Effector memory CD8-positive, alpha-beta T cell (primary cell): ENCODE measurements at regions not wholly inside any gene's neighbourhood (a gene's known extent, or its start where the extent isn't known, plus 50 kb on each side); places are given as distances from the start of the nearest gene placed in this dataset.

Experiments used
- ATAC-seq: fragments of 150-1000 bp; cut with Tn5 transposase; replicated peaks from 2 replicates; pipeline ENCODE4 v1.10.0; 2021; ENCODE audit warnings: mild to moderate bottlenecking, moderate library complexity
- DNase-seq, 3 experiments: peaks; one replicate each; pipeline ENCODE4 v3.0.0; 2021
- H3K27ac Mint-ChIP-seq, 2 donors: one replicate each; pipeline ENCODE4 v1.8.0; 2022; ENCODE audit warnings: mild to moderate bottlenecking in 2 of 2, mixed read lengths in 2 of 2, moderate library complexity in 2 of 2
- H3K27me3 Mint-ChIP-seq, 2 donors: one replicate each; pipeline ENCODE4 v1.8.0; 2022; ENCODE audit warnings: mixed read lengths in 2 of 2
- H3K36me3 Mint-ChIP-seq: one replicate; pipeline ENCODE4 v1.8.0; 2022; ENCODE audit warnings: mild to moderate bottlenecking, moderate library complexity, mixed read lengths; ENCODE audit not compliant: insufficient read depth
- H3K4me1 Mint-ChIP-seq, 2 donors: one replicate each; pipeline ENCODE4 v1.8.0; 2022; ENCODE audit warnings: low read depth in 2 of 2, mixed read lengths in 2 of 2
- H3K4me3 Mint-ChIP-seq, 2 donors: one replicate each; pipeline ENCODE4 v1.8.0; 2022; ENCODE audit warnings: mild to moderate bottlenecking in 2 of 2, mixed read lengths in 2 of 2, moderate library complexity in 2 of 2
- H3K9me3 Mint-ChIP-seq, 2 donors: one replicate each; pipeline ENCODE4 v1.8.0; 2022; ENCODE audit warnings: mixed read lengths in 2 of 2

GRCh38 chr2:220002251-220002650, 374.8 kb downstream of the SLC4A3 start:
- Mint-ChIP-seq H3K4me3 (no peak overlapping the region), H3K36me3 (no peaks in the 10 kb centered on the region), H3K9me3 (no peaks in the 10 kb centered on the region), H3K27me3 (no peaks in the 10 kb centered on the region), H3K4me1 (no peaks in the 10 kb centered on the region), H3K27ac (no peak overlapping the region)
- no peak for ATAC-seq
- DNase-seq: no peak

GRCh38 chr2:220002699-220003098, 375.3 kb downstream of the SLC4A3 start:
- H3K27ac Mint-ChIP-seq: no peak overlapping the region
- H3K27me3 Mint-ChIP-seq: no peaks in the 10 kb centered on the region
- H3K4me3 Mint-ChIP-seq: no peak overlapping the region
- peaks cover 0 to 1% of the 10 kb centered on the region in 2 donors for H3K9me3 Mint-ChIP-seq
- H3K36me3 Mint-ChIP-seq: no peaks in the 10 kb centered on the region
- no peaks in the 10 kb centered on the region for H3K4me1 Mint-ChIP-seq
- ATAC-seq (no peak), DNase-seq (no peak)

GRCh38 chr2:220005362-220005761, 377.9 kb downstream of the SLC4A3 start:
- no peak overlapping the region for H3K4me3 Mint-ChIP-seq

GRCh38 chr2:220006152-220006621, 378.8 kb downstream of the SLC4A3 start:
- Mint-ChIP-seq H3K9me3 (peaks cover 5 to 7% of the 10 kb centered on the region in 2 donors), H3K4me3 (no peak overlapping the region), H3K27me3 (no peaks in the 10 kb centered on the region), H3K36me3 (no peaks in the 10 kb centered on the region), H3K27ac (no peak overlapping the region), H3K4me1 (no peaks in the 10 kb centered on the region)
- DNase-seq: no peak
- ATAC-seq: no peak

More at GRCh38 chr2:220005362-220005761, 377.9 kb downstream of the SLC4A3 start:
- DNase-seq (no peak), ATAC-seq (no peak)
- H3K9me3 Mint-ChIP-seq: peaks cover 4 to 5% of the 10 kb centered on the region in 2 donors
- no peaks in the 10 kb centered on the region for H3K36me3 Mint-ChIP-seq
- no peaks in the 10 kb centered on the region for H3K27me3 Mint-ChIP-seq
- H3K4me1 Mint-ChIP-seq: no peaks in the 10 kb centered on the region
- no peak overlapping the region for H3K27ac Mint-ChIP-seq

GRCh38 chr2:220011859-220012258, 384.4 kb downstream of the SLC4A3 start:
- no peak for ATAC-seq
- Mint-ChIP-seq H3K9me3 (peaks cover 5 to 9% of the 10 kb centered on the region in 2 donors), H3K4me3 (no peak overlapping the region), H3K27ac (no peak overlapping the region), H3K27me3 (no peaks in the 10 kb centered on the region), H3K4me1 (no peaks in the 10 kb centered on the region), H3K36me3 (no peaks in the 10 kb centered on the region)
- DNase-seq: no peak

GRCh38 chr2:220014961-220015360, 387.5 kb downstream of the SLC4A3 start:
- DNase-seq: no peak
- Mint-ChIP-seq H3K4me1 (no peaks in the 10 kb centered on the region), H3K4me3 (no peak overlapping the region), H3K9me3 (peaks cover 0 to 5% of the 10 kb centered on the region in 2 donors), H3K27ac (no peak overlapping the region), H3K27me3 (no peaks in the 10 kb centered on the region), H3K36me3 (no peaks in the 10 kb centered on the region)
- no peak for ATAC-seq

GRCh38 chr2:220015576-220015975, 388.1 kb downstream of the SLC4A3 start:
- no peak overlapping the region for H3K27ac Mint-ChIP-seq
- ATAC-seq (no peak), DNase-seq (no peak)
- H3K36me3 Mint-ChIP-seq: no peaks in the 10 kb centered on the region
- no peaks in the 10 kb centered on the region for H3K4me1 Mint-ChIP-seq
- H3K27me3 Mint-ChIP-seq: no peaks in the 10 kb centered on the region
- no peak overlapping the region for H3K4me3 Mint-ChIP-seq
- H3K9me3 Mint-ChIP-seq: peaks cover 0 to 5% of the 10 kb centered on the region in 2 donors

GRCh38 chr2:220025207-220025606, 397.8 kb downstream of the SLC4A3 start:
- Mint-ChIP-seq H3K27me3 (no peaks in the 10 kb centered on the region), H3K4me3 (no peak overlapping the region), H3K27ac (no peak overlapping the region), H3K4me1 (no peaks in the 10 kb centered on the region), H3K36me3 (no peaks in the 10 kb centered on the region), H3K9me3 (peaks cover 0 to 11% of the 10 kb centered on the region in 2 donors)
- ATAC-seq (no peak), DNase-seq (no peak)

GRCh38 chr2:220029013-220029412, 401.6 kb downstream of the SLC4A3 start:
- H3K9me3 Mint-ChIP-seq: peaks cover 2 to 14% of the 10 kb centered on the region in 2 donors
- H3K36me3 Mint-ChIP-seq: no peaks in the 10 kb centered on the region
- no peaks in the 10 kb centered on the region for H3K4me1 Mint-ChIP-seq
- ATAC-seq: no peak
- H3K4me3 Mint-ChIP-seq: no peak overlapping the region
- DNase-seq: no peak
- H3K27me3 Mint-ChIP-seq: no peaks in the 10 kb centered on the region
- H3K27ac Mint-ChIP-seq: no peak overlapping the region

- DNase-seq: no peak
- H3K9me3 Mint-ChIP-seq: peaks cover 2 to 14% of the 10 kb centered on the region in 2 donors
- H3K36me3 Mint-ChIP-seq: no peaks in the 10 kb centered on the region
- H3K4me3 Mint-ChIP-seq: no peak overlapping the region
- H3K27ac Mint-ChIP-seq: no peak overlapping the region
- H3K27me3 Mint-ChIP-seq: no peaks in the 10 kb centered on the region
- ATAC-seq: no peak
- H3K4me1 Mint-ChIP-seq: no peaks in the 10 kb centered on the region
Observed at GRCh38 chr2:220033546-220033945, 406.1 kb downstream of the SLC4A3 start.

- DNase-seq (no peak), ATAC-seq (no peak)
- Mint-ChIP-seq H3K36me3 (no peaks in the 10 kb centered on the region), H3K9me3 (peaks cover 2 to 8% of the 10 kb centered on the region in 2 donors), H3K27ac (no peak overlapping the region), H3K27me3 (no peaks in the 10 kb centered on the region), H3K4me1 (no peaks in the 10 kb centered on the region), H3K4me3 (no peak overlapping the region)
Observed at GRCh38 chr2:220034426-220035130, 407.1 kb downstream of the SLC4A3 start.

GRCh38 chr2:220036431-220036830, 409.0 kb downstream of the SLC4A3 start:
- no peak overlapping the region for H3K4me3 Mint-ChIP-seq
- no peak for ATAC-seq
- no peak for DNase-seq
- no peak overlapping the region for H3K27ac Mint-ChIP-seq
- peaks cover 0 to 2% of the 10 kb centered on the region in 2 donors for H3K9me3 Mint-ChIP-seq
- H3K4me1 Mint-ChIP-seq: no peaks in the 10 kb centered on the region
- no peaks in the 10 kb centered on the region for H3K36me3 Mint-ChIP-seq
- H3K27me3 Mint-ChIP-seq: no peaks in the 10 kb centered on the region

- DNase-seq: no peak
- Mint-ChIP-seq H3K4me3 (no peak overlapping the region), H3K9me3 (peaks cover 0 to 1% of the 10 kb centered on the region in 2 donors), H3K27ac (no peak overlapping the region), H3K4me1 (no peaks in the 10 kb centered on the region), H3K36me3 (no peaks in the 10 kb centered on the region), H3K27me3 (peaks cover 5 to 10% of the 10 kb centered on the region in 2 donors)
- ATAC-seq: no peak
Observed at GRCh38 chr2:220040346-220040745, 412.9 kb downstream of the SLC4A3 start.

- no peak for DNase-seq
- Mint-ChIP-seq H3K9me3 (peaks cover 0 to 1% of the 10 kb centered on the region in 2 donors), H3K27me3 (peaks cover 5 to 10% of the 10 kb centered on the region in 2 donors), H3K4me1 (no peaks in the 10 kb centered on the region), H3K27ac (no peak overlapping the region), H3K36me3 (no peaks in the 10 kb centered on the region), H3K4me3 (no peak overlapping the region)
- no peak for ATAC-seq
Observed at GRCh38 chr2:220041447-220041846, 414.0 kb downstream of the SLC4A3 start.
